Spleen (tissue), 11 donors: ENCODE measurements at regions not wholly inside any gene's neighbourhood (a gene's known extent, or its start where the extent isn't known, plus 50 kb on each side); places are given as distances from the start of the nearest gene placed in this dataset.

Source experiments
- DNase-seq: peaks from one replicate; pipeline ENCODE4 v3.0.0-alpha.2; 2020
- H3K27ac ChIP-seq, 8 donors: fragments of 200-600 bp; sonication (generic) in 7 of 8; 1 replicate in 4 of 8; 2 replicates in 4 of 8; pipeline versions ENCODE4 v1.5.0 to v1.8.0; 2016 to 2021; ENCODE audit warnings: inconsistent platforms in 4 of 8, mild to moderate bottlenecking in 4 of 8, moderate library complexity in 1 of 8
- H3K27me3 ChIP-seq, 7 donors: fragments of 200-600 bp; sonication (generic) in 6 of 7; replicated peaks in 1 of 7; 1 replicate in 4 of 7; 2 replicates in 3 of 7; pipeline versions ENCODE4 v1.5.0 to v1.8.0; 2016 to 2021; ENCODE audit warnings: inconsistent platforms in 3 of 7, mild to moderate bottlenecking in 1 of 7
- H3K36me3 ChIP-seq, 6 donors: fragments of 200-600 bp; sonication (generic) in 5 of 6; 1 replicate in 4 of 6; 2 replicates in 2 of 6; pipeline versions ENCODE4 v1.5.0 to v1.8.0; 2016 to 2021; ENCODE audit warnings: inconsistent platforms in 2 of 6
- H3K4me1 ChIP-seq, 6 donors: fragments of 200-600 bp; sonication (generic) in 5 of 6; 1 replicate in 3 of 6; 2 replicates in 3 of 6; pipeline versions ENCODE4 v1.5.0 to v1.8.0; 2016 to 2021; ENCODE audit warnings: inconsistent platforms in 3 of 6
- H3K4me3 ChIP-seq, 8 donors: fragments of 200-600 bp; sonication (generic) in 7 of 8; 1 replicate in 4 of 8; 2 replicates in 4 of 8; pipeline versions ENCODE4 v1.5.0 to v1.8.0; 2016 to 2021; ENCODE audit warnings: inconsistent platforms in 4 of 8, mild to moderate bottlenecking in 4 of 8, moderate library complexity in 2 of 8
- H3K9me3 ChIP-seq, 8 donors: fragments of 200-600 bp; sonication (generic) in 7 of 8; 1 replicate in 4 of 8; 2 replicates in 4 of 8; pipeline versions ENCODE4 v1.5.0 to v1.8.0; 2016 to 2021; ENCODE audit warnings: inconsistent platforms in 4 of 8
- CTCF ChIP-seq, 11 experiments: fragments of 200-600 bp in 7 of 11; fragments of 450-650 bp in 4 of 11; sonication (generic) in 4 of 11; IDR thresholded peaks in 8 of 11; conservative IDR thresholded peaks in 3 of 11; 1 replicate in 7 of 11; 2 replicates in 4 of 11; pipeline versions ENCODE4 v1.4.0 to v1.8.0; 2016 to 2021; ENCODE audit warnings: antibody characterized with exemption in 11 of 11, inconsistent platforms in 4 of 11, mild to moderate bottlenecking in 1 of 11
- POLR2A ChIP-seq, 3 donors: fragments of 450-650 bp; IDR thresholded peaks; one replicate each; pipeline ENCODE4 v1.5.1; 2017; ENCODE audit warnings: antibody characterized with exemption in 3 of 3, mild to moderate bottlenecking in 1 of 3
- POLR2AphosphoS5 ChIP-seq, 3 donors: sonication (generic); formaldehyde crosslinking; IDR thresholded peaks; one replicate each; pipeline ENCODE4 v1.5.1; 2017; ENCODE audit warnings: antibody characterized with exemption in 3 of 3
- WGBS, 5 donors: extraction: QIAGEN DNeasy Blood & Tissue Kit in 3 of 5; methylation state at CpG; one replicate each; pipeline versions ENCODE4 v1.1.5 to v1.1.7; 2013 to 2018; 5-methylcytosine and 5-hydroxymethylcytosine counted together
- intact Hi-C: fragments of 100-400 bp; cut with DNase I; formaldehyde crosslinking; loops from one replicate; pipeline ENCODE4 v1.15.0; 2023; ENCODE audit warnings: low total_unique reads
- donor health status: healthy with polysubstance abuse.
- donor health status: DM: no; HTN: no; CAD: no; lungs with moderate emphysema.
- donor health status: DM: no; HTN: no; CAD: no.
- donor health status: Bipolar disorder and iron deficiency.
- donor health status: healthy.
- donor health status: DM: no; HTN: no; CAD: no.
- donor health status: DM: yes; HTN: yes; CAD: no.

DNA sequence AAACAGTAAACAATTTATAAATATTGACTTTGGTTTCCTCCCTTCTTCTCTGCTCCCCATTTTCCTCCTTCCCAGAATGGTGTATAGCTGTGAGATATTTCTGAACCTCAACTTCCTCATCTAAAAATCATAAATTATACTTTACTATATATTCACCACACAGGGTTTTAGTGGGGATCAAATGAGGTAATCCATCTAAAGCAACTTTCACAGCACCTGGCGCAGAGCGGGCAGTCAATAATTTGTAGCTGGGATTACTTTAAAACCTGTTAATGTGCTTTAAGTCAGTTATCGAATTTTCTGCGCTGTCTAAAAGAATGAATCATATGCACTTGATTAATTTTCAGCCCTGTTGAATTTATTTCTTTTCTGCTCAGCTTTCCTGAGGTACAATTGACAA lies 172.7 kb downstream of the PTEN start:
- Histone ChIP-seq H3K9me3 (no peaks in the 10 kb centered on the region), H3K27me3 (no peaks in the 10 kb centered on the region), H3K36me3 (no peaks in the 10 kb centered on the region), H3K4me3 (no peak overlapping the region), H3K4me1 (peaks cover 0 to 13% (median 0%) of the 10 kb centered on the region in 6 donors), H3K27ac (no peak overlapping the region)
- TF ChIP-seq POLR2A (IDR thresholded peaks at IDR 0.05) (no peak), CTCF (IDR thresholded peaks at IDR 0.05 in 8 of 11, conservative IDR thresholded peaks at IDR 0.05 in 3 of 11) (no peak), POLR2AphosphoS5 (IDR thresholded peaks at IDR 0.05) (no peak)
- WGBS, 5 donors, result 64 to 93% (median 87%) methylated on average over 4 of the region's 4 CpGs
- intact Hi-C loops, result no loop called here
- DNase-seq, result no peak

GRCh38 chr10:88037623-88038022 lies 174.2 kb downstream of the PTEN start:
- WGBS, 5 donors, result 53 to 65% (median 55%) methylated on average over 2 of the region's 2 CpGs
- Histone ChIP-seq H3K9me3 (no peaks in the 10 kb centered on the region), H3K36me3 (no peaks in the 10 kb centered on the region), H3K27ac (no peak overlapping the region), H3K4me1 (peaks cover 0 to 27% (median 3%) of the 10 kb centered on the region in 6 donors), H3K27me3 (no peaks in the 10 kb centered on the region), H3K4me3 (no peak overlapping the region)
- TF ChIP-seq POLR2AphosphoS5 (IDR thresholded peaks at IDR 0.05), result no peak
- TF ChIP-seq CTCF (IDR thresholded peaks at IDR 0.05 in 8 of 11, conservative IDR thresholded peaks at IDR 0.05 in 3 of 11), result no peak
- TF ChIP-seq POLR2A (IDR thresholded peaks at IDR 0.05), result no peak
- no peak for DNase-seq
- intact Hi-C loops, result no loop called here

DNA sequence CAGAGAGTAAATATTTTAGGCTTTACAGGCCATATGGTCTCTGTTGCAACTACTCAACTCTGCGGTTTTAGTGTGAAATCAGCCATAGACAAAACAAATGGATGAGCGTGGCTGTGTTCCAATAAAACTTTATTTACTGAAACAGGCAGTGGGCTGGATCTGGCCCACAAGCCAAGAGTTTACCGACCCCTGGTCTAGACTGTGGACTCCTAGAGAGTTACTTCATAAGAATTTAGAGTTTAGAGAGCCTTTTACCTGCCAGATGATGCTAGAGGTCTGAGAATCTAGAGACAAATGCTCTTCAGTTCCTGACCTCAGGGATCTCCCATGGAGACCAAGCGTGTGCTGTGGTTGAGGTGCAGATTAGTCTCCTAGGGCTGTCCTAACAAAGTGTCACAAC lies 174.8 kb downstream of the PTEN start:
- Histone ChIP-seq H3K27ac (no peak overlapping the region), H3K27me3 (no peaks in the 10 kb centered on the region), H3K9me3 (no peaks in the 10 kb centered on the region), H3K36me3 (no peaks in the 10 kb centered on the region), H3K4me3 (no peak overlapping the region), H3K4me1 (peaks cover 0 to 33% (median 6%) of the 10 kb centered on the region in 6 donors)
- 81 to 92% (median 86%) methylated on average over 4 of the region's 4 CpGs for WGBS, 5 donors
- DNase-seq, result no peak
- TF ChIP-seq POLR2AphosphoS5 (IDR thresholded peaks at IDR 0.05) (no peak), POLR2A (IDR thresholded peaks at IDR 0.05) (no peak), CTCF (IDR thresholded peaks at IDR 0.05 in 8 of 11, conservative IDR thresholded peaks at IDR 0.05 in 3 of 11) (no peak)
- intact Hi-C loops, result no loop called here

GRCh38 chr10:88039496-88040200 lies 176.2 kb downstream of the PTEN start:
- no peak overlapping the region for H3K27ac ChIP-seq
- TF ChIP-seq POLR2A (IDR thresholded peaks at IDR 0.05), result no peak
- 89 to 90% (median 89%) methylated on average over 6 of the region's 6 CpGs for WGBS, 5 donors

More at GRCh38 chr10:88039496-88040200, 176.2 kb downstream of the PTEN start:
- Histone ChIP-seq H3K27me3 (no peaks in the 10 kb centered on the region), H3K4me1 (peaks cover 0 to 43% (median 6%) of the 10 kb centered on the region in 6 donors), H3K4me3 (no peak overlapping the region), H3K9me3 (no peaks in the 10 kb centered on the region), H3K36me3 (no peaks in the 10 kb centered on the region)
- DNase-seq, result no peak
- intact Hi-C loops, result no loop called here
